ENCODE measurements at regions not wholly inside any gene's neighbourhood (a gene's known extent, or its start where the extent isn't known, plus 50 kb on each side); places are given as distances from the start of the nearest gene placed in this dataset.
"Not testable (repeated sequence)": the region's sequence is repeated elsewhere in the genome, so short reads cannot be mapped to it uniquely, and the experiment has no call there.

DNA sequence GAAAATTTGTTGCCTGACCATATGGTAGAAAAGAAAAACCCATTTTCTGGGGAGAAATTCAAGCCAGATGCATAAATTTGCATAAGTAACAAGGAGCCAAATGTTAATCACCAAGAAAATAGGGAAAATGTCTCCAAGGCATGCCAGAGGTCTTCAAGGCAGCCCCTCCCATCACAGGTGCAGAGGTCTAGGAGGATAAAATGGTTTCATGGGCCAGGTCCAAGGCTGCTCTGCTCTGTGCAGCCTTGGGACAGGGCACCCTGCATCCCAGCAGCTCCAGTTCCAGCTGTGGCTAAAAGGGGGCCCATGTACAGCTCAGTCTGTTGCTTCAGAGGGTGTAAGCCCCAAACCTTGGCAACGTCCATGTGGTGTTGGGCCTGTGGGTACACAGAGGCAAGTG, 200.0 kb downstream of the LARP7 start:
- Histone ChIP-seq H3K9me3 (ENCODE audit: control insufficient read depth, insufficient read depth, low read length) (peaks cover 3% of the 10 kb centered on the region), H3K4me3 (ENCODE audit: low read depth, low read length) (no peak overlapping the region), H3K4me1 (ENCODE audit: control insufficient read depth, insufficient read depth, low read length) (no peaks in the 10 kb centered on the region), H3K36me3 (ENCODE audit: control insufficient read depth, insufficient read depth, low read length) (peaks cover 4% of the 10 kb centered on the region), H3K27ac (ENCODE audit: low read depth, low read length) (no peak overlapping the region), H3K27me3 (ENCODE audit: control insufficient read depth, insufficient read depth, low read length) (no peaks in the 10 kb centered on the region)
- WGBS (ENCODE audit: insufficient coverage), result 0% methylated on average over 1 of the region's 1 CpG
- DNase-seq (ENCODE audit: low read depth in 4 of 6, low spot score in 6 of 6), result no peak

DNA sequence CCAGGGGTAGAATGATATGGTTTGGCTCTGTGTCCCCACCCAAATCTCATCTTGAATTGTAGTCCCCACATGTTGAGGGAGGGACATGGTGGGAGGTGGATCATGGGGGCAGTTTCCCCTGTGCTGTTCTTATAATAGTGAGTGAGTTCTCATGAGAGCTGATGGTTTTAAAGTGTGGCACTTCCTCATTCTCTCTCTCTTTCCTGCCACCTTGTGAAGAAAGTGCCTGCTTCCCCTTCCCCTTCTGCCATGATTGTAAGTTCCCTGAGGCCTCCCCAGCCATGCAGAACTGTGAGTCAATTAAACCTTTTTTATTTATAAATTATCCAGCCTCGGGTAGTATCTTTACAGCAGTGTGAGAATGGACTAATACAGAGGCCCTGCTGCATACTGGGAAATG, 201.1 kb downstream of the LARP7 start:
- DNase-seq (ENCODE audit: low read depth in 4 of 6, low spot score in 6 of 6); H3K27ac ChIP-seq (ENCODE audit: low read depth, low read length); H3K36me3 ChIP-seq (ENCODE audit: control insufficient read depth, insufficient read depth, low read length); H3K27me3 ChIP-seq (ENCODE audit: control insufficient read depth, insufficient read depth, low read length); H3K9me3 ChIP-seq (ENCODE audit: control insufficient read depth, insufficient read depth, low read length); H3K4me1 ChIP-seq (ENCODE audit: control insufficient read depth, insufficient read depth, low read length); H3K4me3 ChIP-seq (ENCODE audit: low read depth, low read length): not testable (repeated sequence)
- no CpG with 5 or more reads among the region's 1 CpG for WGBS (ENCODE audit: insufficient coverage)

DNA sequence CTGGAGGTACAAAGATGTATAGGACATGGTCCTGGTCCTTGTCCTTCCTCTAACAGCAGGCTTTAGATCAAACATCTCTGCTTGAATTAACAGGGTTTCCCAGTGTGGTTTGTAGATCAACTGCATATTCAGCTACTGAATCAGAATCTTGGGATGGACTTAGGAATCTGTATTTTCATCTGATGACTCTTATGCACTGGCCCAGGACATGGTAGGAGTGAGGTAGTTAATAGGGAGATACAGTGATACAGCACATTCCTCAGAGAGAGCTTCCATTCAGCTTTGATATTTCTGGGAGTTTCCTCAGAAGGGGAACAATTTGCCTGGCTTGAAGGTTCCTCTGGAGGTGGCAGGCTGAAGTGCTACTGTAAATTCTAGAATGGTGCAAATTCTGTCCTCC, 203.1 kb downstream of the LARP7 start:
- H3K27ac ChIP-seq (ENCODE audit: low read depth, low read length), result no peak overlapping the region
- no peak overlapping the region for H3K4me3 ChIP-seq (ENCODE audit: low read depth, low read length)
- no peaks in the 10 kb centered on the region for H3K27me3 ChIP-seq (ENCODE audit: control insufficient read depth, insufficient read depth, low read length)
- DNase-seq (ENCODE audit: low read depth in 4 of 6, low spot score in 6 of 6), result no peak
- H3K9me3 ChIP-seq (ENCODE audit: control insufficient read depth, insufficient read depth, low read length), result peaks cover 3% of the 10 kb centered on the region
- H3K36me3 ChIP-seq (ENCODE audit: control insufficient read depth, insufficient read depth, low read length), result peaks cover 2% of the 10 kb centered on the region
- no peaks in the 10 kb centered on the region for H3K4me1 ChIP-seq (ENCODE audit: control insufficient read depth, insufficient read depth, low read length)

DNA sequence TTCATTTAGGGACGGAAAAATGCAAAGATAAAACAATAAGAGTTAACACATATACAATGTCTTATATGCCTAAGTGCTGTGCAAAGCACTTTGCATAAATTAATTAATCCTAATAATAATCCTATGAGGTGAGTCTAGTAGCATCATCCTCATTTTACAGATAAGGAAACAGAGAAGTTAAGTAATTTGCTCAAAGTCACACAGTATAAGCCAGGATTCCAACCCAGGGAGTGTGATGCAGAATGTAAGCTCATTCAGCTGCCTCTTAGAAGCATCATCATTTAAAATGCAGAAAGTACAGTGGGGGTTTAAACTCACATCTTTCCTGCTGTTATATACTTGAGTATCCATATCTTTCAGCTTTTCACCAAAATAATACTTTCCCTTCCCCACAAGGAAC, 203.7 kb downstream of the LARP7 start:
- no peak overlapping the region for H3K4me3 ChIP-seq (ENCODE audit: low read depth, low read length)
- H3K9me3 ChIP-seq (ENCODE audit: control insufficient read depth, insufficient read depth, low read length), result peaks cover 3% of the 10 kb centered on the region
- peaks cover 2% of the 10 kb centered on the region for H3K36me3 ChIP-seq (ENCODE audit: control insufficient read depth, insufficient read depth, low read length)
- WGBS (ENCODE audit: insufficient coverage), result no CpG with 5 or more reads among the region's 1 CpG
- no peaks in the 10 kb centered on the region for H3K27me3 ChIP-seq (ENCODE audit: control insufficient read depth, insufficient read depth, low read length)
- no peak overlapping the region for H3K27ac ChIP-seq (ENCODE audit: low read depth, low read length)
- DNase-seq (ENCODE audit: low read depth in 4 of 6, low spot score in 6 of 6), result no peak
- H3K4me1 ChIP-seq (ENCODE audit: control insufficient read depth, insufficient read depth, low read length), result no peaks in the 10 kb centered on the region

DNA sequence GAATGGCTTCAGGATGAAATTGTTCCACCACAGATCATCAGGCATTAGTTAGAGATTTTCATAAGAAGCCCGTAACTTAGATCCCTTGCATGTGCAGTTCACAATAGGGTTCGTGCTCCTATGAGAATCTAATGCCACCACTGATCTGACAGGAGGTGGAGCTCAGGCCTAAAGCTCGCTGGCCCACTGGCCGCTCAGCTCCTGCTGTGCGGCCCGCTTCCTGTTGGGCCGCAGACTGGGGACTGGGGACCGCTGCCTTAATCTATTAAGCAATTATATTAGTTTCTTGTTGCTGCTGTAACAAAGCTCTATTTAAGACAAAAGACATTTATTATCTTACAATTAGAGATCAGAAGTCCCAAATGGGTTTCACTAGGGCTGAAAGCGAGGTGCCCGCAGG, 205.6 kb downstream of the LARP7 start:
- Histone ChIP-seq H3K4me3 (ENCODE audit: low read depth, low read length) (no peak overlapping the region), H3K9me3 (ENCODE audit: control insufficient read depth, insufficient read depth, low read length) (no peaks in the 10 kb centered on the region), H3K27me3 (ENCODE audit: control insufficient read depth, insufficient read depth, low read length) (no peaks in the 10 kb centered on the region), H3K27ac (ENCODE audit: low read depth, low read length) (no peak overlapping the region), H3K36me3 (ENCODE audit: control insufficient read depth, insufficient read depth, low read length) (no peaks in the 10 kb centered on the region), H3K4me1 (ENCODE audit: control insufficient read depth, insufficient read depth, low read length) (no peaks in the 10 kb centered on the region)
- no peak for DNase-seq (ENCODE audit: low read depth in 4 of 6, low spot score in 6 of 6)
- 96% methylated on average over 4 of the region's 10 CpGs for WGBS (ENCODE audit: insufficient coverage)

DNA sequence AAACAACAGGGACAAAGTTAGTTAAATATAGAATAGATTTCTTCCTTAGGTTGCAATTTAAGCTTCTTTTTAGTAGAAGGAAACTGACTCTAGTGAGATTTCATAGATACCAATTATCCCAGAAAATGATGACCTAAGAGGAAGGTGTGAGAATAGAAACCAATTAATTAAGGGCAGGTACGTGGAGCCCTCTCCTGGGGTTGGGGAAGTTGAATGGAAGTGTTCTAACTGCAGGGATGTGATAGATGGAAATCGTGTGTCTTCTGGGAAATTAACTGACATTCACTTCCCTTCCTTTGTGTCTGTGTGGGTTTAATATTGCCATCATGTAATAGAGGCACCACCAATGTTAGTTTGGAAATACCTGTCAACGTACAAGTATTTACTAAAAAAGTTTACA, 204.1 kb upstream of the ANK2 start:
- Histone ChIP-seq H3K27me3 (ENCODE audit: control insufficient read depth, insufficient read depth, low read length) (no peaks in the 10 kb centered on the region), H3K36me3 (ENCODE audit: control insufficient read depth, insufficient read depth, low read length) (no peaks in the 10 kb centered on the region), H3K4me1 (ENCODE audit: control insufficient read depth, insufficient read depth, low read length) (peaks cover 3% of the 10 kb centered on the region), H3K9me3 (ENCODE audit: control insufficient read depth, insufficient read depth, low read length) (no peaks in the 10 kb centered on the region), H3K4me3 (ENCODE audit: low read depth, low read length) (no peak overlapping the region), H3K27ac (ENCODE audit: low read depth, low read length) (no peak overlapping the region)
- no peak for DNase-seq (ENCODE audit: low read depth in 4 of 6, low spot score in 6 of 6)
- WGBS (ENCODE audit: insufficient coverage), result no CpG with 5 or more reads among the region's 3 CpGs

DNA sequence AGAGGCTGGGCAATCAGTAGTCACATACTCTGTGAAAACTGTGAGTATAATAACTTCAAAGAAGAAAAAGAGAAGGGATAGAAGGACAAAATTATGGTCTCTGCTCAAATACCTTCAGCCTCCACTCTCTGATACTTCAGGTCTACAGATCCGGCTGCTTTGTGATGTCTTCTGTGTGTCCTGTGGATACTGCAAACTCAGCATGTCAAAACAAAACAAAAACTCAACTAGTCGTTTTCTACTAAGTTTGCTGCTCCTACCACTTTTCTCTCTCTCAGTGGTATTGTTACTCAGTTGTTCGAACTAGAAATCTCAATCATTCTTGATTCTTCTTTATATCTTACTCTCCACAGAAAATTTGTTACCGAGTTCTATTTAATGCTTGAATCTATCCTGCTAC, 202.4 kb upstream of the ANK2 start:
- 71% methylated on average over 3 of the region's 4 CpGs for WGBS (ENCODE audit: insufficient coverage)
- H3K27me3 ChIP-seq (ENCODE audit: control insufficient read depth, insufficient read depth, low read length), result no peaks in the 10 kb centered on the region
- no peaks in the 10 kb centered on the region for H3K9me3 ChIP-seq (ENCODE audit: control insufficient read depth, insufficient read depth, low read length)
- H3K4me1 ChIP-seq (ENCODE audit: control insufficient read depth, insufficient read depth, low read length), result peaks cover 3% of the 10 kb centered on the region
- H3K27ac ChIP-seq (ENCODE audit: low read depth, low read length), result no peak overlapping the region
- no peaks in the 10 kb centered on the region for H3K36me3 ChIP-seq (ENCODE audit: control insufficient read depth, insufficient read depth, low read length)
- H3K4me3 ChIP-seq (ENCODE audit: low read depth, low read length), result no peak overlapping the region
- DNase-seq (ENCODE audit: low read depth in 4 of 6, low spot score in 6 of 6), result no peak

DNA sequence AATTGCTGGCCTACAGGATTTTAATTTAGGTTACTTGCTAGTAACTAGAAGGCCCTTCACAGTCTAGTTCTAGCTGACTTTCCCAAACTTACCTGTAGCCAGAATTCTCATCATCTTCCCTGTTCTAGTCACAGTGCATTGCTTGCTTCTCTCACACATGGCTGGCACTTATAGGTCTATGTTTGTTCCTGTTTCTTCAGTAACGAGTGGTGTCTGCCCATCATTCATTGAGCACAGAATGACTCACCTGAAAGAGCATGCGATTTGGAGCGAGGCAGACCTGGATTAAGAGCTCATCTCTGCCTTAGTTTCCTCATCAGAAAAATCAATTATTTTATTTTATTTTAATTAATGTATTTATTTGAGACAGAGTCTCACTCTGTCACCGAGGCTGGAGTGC, 201.7 kb upstream of the ANK2 start:
- no peak for DNase-seq (ENCODE audit: low read depth in 4 of 6, low spot score in 6 of 6)
- Histone ChIP-seq H3K4me1 (ENCODE audit: control insufficient read depth, insufficient read depth, low read length) (peaks cover 3% of the 10 kb centered on the region), H3K9me3 (ENCODE audit: control insufficient read depth, insufficient read depth, low read length) (no peaks in the 10 kb centered on the region), H3K36me3 (ENCODE audit: control insufficient read depth, insufficient read depth, low read length) (no peaks in the 10 kb centered on the region), H3K4me3 (ENCODE audit: low read depth, low read length) (no peak overlapping the region), H3K27ac (ENCODE audit: low read depth, low read length) (no peak overlapping the region), H3K27me3 (ENCODE audit: control insufficient read depth, insufficient read depth, low read length) (no peaks in the 10 kb centered on the region)
- WGBS (ENCODE audit: insufficient coverage), result 100% methylated on average over 1 of the region's 4 CpGs

DNA sequence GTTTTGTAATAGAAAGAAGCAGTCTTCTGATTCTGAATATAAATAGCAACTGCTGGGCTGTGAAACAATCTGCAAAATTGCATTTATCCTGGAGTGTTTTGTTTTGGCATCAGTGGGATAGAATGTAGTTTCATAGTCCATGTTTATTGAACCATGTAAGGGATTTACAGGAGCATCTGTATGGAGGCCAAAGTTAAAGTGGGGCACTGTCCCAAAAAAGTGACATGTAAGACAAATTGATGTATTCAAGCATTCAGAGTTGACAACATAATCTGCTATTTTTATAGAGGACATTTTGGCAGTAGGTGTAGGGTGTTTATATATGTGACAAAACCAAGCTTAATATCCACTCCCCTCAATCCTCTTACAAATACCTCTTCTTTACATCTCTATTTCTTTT, 200.5 kb upstream of the ANK2 start:
- Histone ChIP-seq H3K27me3 (ENCODE audit: control insufficient read depth, insufficient read depth, low read length) (no peaks in the 10 kb centered on the region), H3K27ac (ENCODE audit: low read depth, low read length) (no peak overlapping the region), H3K4me3 (ENCODE audit: low read depth, low read length) (no peak overlapping the region), H3K9me3 (ENCODE audit: control insufficient read depth, insufficient read depth, low read length) (no peaks in the 10 kb centered on the region), H3K36me3 (ENCODE audit: control insufficient read depth, insufficient read depth, low read length) (no peaks in the 10 kb centered on the region), H3K4me1 (ENCODE audit: control insufficient read depth, insufficient read depth, low read length) (peaks cover 3% of the 10 kb centered on the region)
- peak in 2 of 6 donors; percentile 34 to 78 for DNase-seq (ENCODE audit: low read depth in 4 of 6, low spot score in 6 of 6)

DNA sequence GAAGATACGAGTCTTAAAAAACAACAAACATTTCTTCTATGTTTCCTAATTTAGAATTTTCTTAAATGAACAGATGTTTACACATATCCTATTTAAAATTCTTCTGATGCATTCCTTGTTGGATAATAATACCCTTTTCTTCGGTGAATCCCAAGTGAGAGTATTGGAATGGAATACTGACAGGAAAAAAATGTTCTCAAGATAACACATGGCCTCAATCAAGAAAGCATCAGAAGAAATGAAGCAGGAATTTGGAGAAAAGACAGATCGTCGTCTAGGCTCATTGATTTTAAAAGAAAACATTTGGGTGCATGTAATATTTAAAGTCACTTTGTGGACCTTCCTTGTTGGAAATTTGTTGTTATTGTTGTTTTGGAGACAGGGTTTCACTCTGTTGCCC, 196.9 kb upstream of the ANK2 start:
- Histone ChIP-seq H3K27me3 (ENCODE audit: control insufficient read depth, insufficient read depth, low read length) (no peaks in the 10 kb centered on the region), H3K4me3 (ENCODE audit: low read depth, low read length) (no peak overlapping the region), H3K36me3 (ENCODE audit: control insufficient read depth, insufficient read depth, low read length) (no peaks in the 10 kb centered on the region), H3K4me1 (ENCODE audit: control insufficient read depth, insufficient read depth, low read length) (peaks cover 3% of the 10 kb centered on the region), H3K9me3 (ENCODE audit: control insufficient read depth, insufficient read depth, low read length) (no peaks in the 10 kb centered on the region), H3K27ac (ENCODE audit: low read depth, low read length) (no peak overlapping the region)
- no peak for DNase-seq (ENCODE audit: low read depth in 4 of 6, low spot score in 6 of 6)
- 67% methylated on average over 2 of the region's 4 CpGs for WGBS (ENCODE audit: insufficient coverage)
